ENCODE measurements at regions not wholly inside any gene's neighbourhood (a gene's known extent, or its start where the extent isn't known, plus 50 kb on each side); places are given as distances from the start of the nearest gene placed in this dataset.
"Not testable (repeated sequence)": the region's sequence is repeated elsewhere in the genome, so short reads cannot be mapped to it uniquely, and the experiment has no call there.

DNA sequence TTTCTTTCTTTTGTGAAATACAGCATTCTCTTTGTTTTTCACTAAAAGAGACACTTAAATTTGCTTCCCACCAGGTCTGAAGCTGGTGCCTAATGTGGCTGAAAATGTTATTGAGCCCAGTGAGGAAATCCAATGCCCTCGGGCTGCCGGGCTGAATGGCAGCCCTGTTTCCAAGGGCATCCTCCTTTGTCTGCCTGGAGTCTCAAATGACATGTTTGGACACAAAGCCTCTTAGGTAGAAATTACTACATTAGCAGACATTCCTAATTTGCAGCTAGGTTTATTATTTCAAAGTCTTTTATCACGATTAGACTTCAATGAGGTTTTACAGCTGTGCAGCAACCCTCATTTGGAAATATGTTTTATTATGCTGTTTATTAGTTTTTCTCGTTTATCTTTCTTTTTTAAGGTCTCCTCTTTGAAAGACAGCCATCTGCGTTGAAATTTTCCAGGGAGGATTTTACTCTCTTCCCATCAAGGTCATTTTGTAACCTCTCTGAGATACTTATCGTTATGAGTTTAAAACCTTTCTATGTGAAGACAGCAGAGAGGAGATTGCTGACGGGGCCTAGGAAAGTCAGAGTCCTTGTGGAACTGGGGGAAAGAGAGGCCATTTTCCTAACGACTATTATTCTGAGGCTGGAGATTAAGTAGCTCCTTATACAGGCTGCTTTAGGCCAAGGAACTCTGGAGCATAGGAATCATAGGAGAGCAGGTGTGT is 59.0 kb upstream of the ZNF532 start:
- DNase-seq = peak; percentile 84

GRCh38 chr18:58806826-58807714 is 57.6 kb upstream of the ZNF532 start:
- DNase-seq = no peak

DNA sequence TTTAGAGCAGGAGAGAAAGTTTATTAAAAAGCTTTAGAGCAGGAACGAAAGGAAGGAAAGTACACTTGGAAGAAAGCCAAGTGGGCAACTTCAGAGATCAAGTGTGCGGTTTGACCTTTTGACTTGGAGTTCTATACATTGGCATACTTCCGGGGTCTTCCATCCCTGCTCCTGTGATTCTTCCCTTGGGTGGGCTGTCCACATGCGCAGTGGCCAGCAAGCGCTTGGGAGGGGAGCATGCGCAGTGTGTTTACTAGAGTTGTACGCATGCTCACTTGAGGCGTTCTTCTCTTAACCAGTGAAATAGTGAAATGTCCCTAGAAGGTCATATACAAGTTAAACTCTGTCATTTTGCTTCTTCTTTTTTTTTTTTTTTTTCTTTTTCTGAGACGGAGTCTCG is 56.9 kb upstream of the ZNF532 start:
- no peak for DNase-seq

DNA sequence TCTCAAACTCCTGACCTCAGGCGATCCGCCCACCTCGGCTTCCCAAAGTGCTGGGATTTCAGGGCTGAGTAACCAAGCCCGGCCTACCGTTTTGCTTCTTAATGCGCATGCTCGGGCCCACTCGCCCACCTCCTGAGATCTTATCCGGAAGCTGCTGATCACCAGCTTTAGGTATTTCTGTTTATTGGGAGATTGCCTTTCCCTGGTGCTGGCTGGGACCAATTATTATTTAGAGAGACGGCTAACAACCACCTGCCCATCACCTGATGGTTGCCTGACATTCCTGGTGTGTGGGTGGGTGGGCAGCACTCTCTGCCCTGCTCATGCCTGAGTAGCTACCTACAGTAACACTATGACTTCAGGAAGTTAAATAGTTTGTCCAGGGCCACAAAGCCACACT is 56.3 kb upstream of the ZNF532 start:
- no peak for DNase-seq

DNA sequence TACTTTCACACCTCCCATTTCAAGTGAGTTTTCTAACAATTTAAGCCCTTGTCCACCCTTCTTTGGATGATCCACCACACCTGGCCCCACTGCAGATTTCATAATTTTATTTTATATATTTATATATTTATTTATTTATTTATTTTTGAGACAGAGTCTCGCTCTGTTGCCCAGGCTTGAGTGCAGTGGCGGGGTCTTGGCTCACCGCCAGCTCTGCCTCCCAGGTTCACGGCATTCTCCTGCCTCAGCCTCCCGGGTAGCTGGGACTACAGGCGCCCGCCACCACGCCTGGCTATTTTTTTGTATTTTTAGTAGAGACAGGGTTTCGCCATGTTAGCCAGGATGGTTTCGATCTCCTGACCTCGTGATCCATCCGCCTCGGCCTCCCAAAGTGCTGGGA is 52.8 kb upstream of the ZNF532 start:
- DNase-seq = not testable (repeated sequence)

DNA sequence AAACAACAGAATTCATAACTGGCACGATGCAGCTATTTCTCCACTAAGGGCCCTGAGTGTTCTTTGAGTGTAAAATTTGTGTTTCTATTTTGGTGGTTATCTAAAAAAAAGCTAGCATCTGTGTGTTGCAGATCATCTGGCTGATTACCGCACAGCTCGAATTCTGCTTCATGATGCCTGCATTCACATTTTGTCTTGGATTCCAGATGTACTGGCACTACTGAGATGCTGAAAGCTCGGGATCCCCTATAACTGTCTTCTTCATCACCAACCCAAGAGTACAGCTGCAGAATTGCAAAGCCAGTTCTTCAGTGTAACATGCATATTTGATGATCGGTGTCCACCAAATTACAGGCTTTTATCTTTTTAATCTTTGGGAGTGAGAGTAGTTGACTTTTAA is 51.6 kb upstream of the ZNF532 start:
- no peak for DNase-seq

DNA sequence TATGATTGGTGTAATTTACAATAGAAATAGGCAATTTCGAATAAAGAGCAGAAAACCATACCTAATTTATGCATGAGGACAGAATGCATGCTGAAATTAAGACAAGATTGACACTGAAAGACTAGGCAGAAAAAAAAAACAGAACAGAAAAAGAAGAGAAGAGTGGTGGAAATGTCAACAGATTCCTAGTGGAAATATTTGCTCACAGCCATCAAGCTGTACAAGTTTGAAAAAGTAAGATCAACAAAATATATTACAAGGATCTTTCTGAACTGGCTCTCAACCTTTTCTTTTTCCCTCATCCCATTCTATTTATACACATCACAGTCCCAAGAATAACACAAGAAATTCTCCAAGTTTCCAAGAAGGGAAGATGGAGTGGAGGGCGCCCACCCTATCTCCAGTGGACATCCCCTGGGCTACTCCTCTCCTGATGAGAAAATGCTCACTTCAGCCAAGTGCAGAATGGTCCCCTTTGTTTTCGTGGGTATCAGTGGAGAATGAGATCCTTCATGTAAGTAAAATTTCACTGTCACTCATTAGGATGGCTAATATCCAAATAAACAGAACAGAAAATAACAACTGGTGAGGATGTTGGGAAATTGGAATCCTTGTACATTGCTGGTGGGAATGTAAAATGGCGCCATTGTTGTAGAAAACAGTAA is 51.0 kb upstream of the ZNF532 start:
- DNase-seq = no peak

DNA sequence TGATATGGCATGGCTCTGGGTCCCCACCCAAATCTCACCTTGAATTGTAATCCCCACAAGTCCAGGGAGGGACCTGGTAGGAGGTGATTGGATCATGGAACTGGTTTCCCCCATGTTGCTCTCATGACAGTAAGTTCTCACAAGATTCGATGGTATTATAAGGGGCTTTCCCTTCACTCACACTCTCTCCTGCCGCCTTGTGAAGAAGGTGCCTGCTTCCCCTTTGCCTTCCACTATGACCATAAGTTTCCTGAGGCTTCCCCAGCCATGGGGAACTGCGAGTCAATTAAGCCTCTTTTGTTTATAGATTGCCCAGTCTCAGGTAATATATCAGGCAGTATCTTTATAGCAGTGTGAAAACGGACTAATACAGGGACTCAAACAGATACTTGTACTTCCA is 50.4 kb upstream of the ZNF532 start:
- DNase-seq = no peak
